GM11168 (cell line): ENCODE measurements at regions not wholly inside any gene's neighbourhood (a gene's known extent, or its start where the extent isn't known, plus 50 kb on each side); places are given as distances from the start of the nearest gene placed in this dataset.
"Not testable (repeated sequence)": the region's sequence is repeated elsewhere in the genome, so short reads cannot be mapped to it uniquely, and the experiment has no call there.

Experiments
- in situ Hi-C: fragments of 300-500 bp; cut with MboI; formaldehyde crosslinking; loops from one replicate; pipeline ENCODE4 v1.12.0; 2022; ENCODE audit warnings: low sequenced_read_pairs; ENCODE audit not compliant: unreplicated experiment

GRCh38 chr5:66407765-66408164 is 188.4 kb upstream of the MAST4 start:
- in situ Hi-C loops, result no loop called here

DNA sequence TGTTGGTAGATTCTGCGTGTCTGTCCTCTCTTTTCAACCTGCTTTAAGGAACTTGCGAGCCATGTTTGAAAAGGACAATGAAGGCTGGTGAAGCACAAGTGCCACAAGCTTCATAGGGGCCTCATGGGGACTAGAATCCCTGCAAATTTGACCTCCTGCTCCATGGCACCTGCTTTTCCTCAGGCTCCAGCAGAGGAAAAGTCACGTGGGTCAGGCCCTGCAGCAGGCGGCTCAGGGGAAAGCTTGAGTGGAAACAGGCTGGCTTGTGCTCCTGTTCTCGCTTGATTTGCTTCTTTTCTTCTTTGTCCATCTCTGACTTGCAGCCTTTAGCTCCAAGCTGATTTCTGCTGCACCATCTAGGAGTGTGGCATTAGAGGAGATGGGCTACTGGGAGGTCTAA is 187.6 kb upstream of the MAST4 start:
- in situ Hi-C loops, result no loop called here

- in situ Hi-C loops, result no loop called here
These were observed 186.1 kb upstream of the MAST4 start for GRCh38 chr5:66410122-66410521.

DNA sequence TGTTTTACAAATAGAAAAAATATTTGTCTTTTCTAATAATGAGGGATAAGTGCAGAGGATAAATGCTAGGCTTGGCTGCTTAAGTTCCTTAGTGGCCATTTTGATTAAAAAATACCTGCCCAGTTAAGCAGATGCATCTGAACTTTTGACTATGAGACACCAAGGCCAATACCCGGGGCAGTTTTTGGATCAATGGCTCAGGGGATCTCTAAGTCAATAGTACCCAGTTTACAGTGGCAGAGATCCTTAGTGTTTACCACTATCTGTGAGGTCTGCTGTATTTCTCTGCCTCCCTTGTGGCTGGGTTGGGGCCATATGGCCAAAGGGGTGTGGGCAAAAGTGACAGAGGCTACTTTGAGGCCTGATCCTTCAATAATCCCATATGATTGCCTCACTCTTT is 184.5 kb upstream of the MAST4 start:
- in situ Hi-C loops, result no loop called here

DNA sequence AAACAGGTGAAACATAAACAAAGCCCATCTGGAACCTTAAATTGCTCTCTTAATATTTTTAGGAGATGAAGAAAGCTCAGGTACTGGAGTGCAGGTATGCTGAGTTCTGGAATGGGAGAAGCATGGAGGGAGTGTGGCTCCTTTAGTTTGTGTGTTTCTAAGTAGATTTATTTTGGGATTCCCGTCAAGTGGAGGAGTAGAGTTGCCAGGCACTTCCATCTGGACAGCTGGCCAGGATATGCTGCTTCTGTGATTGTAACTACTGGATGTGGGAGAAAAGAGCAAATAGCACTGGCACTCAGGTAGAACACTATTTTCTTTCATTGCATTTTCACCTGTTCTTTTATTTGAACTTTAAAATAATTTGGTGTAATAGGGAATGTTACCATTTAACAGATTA is 182.3 kb upstream of the MAST4 start:
- in situ Hi-C loops, result no loop called here

DNA sequence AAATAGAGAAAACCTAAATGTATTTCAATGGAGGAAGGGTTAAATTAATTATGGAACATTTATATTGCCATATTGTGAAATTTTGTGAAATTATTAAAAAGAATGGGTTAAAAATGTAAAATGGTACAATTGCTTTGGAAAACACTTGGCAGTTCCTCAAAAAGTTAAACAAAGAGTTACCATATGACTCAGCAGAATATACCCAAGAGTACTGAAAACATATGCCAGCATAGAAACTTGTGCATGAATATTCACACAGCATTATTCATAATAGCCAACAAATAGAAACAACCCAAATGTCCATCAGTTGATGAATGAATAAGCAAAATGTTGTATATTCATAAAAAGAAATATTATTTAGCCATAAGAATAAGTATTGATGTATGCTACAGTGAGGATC is 181.0 kb upstream of the MAST4 start:
- in situ Hi-C loops, result no loop called here

GRCh38 chr5:66416698-66417097 is 179.5 kb upstream of the MAST4 start:
- in situ Hi-C loops, result no loop called here

- in situ Hi-C loops, result no loop called here
These were observed 178.4 kb upstream of the MAST4 start for GRCh38 chr5:66417781-66418180.

GRCh38 chr5:66423484-66423883 is 172.7 kb upstream of the MAST4 start:
- in situ Hi-C loops, result no loop called here

DNA sequence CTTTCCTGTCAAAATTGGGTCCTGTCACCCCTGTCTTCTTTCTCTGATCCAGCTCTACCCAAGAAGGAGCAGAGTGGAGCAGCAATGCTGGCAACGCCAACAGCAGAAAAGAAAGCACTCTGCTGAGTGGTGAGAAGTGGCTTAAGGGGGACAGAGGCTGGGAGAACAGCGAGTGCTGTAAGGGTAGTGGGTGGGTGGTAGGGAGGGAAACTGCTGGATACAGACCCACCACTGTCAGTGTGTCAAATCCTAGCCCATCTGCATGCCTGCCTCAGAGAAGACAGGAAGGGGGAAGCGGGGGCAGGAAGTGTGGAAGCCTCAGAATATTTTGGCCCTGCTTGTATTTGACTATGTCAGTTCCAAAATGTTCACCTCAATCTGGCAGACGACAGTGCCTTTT is 170.4 kb upstream of the MAST4 start:
- in situ Hi-C loops, result no loop called here

DNA sequence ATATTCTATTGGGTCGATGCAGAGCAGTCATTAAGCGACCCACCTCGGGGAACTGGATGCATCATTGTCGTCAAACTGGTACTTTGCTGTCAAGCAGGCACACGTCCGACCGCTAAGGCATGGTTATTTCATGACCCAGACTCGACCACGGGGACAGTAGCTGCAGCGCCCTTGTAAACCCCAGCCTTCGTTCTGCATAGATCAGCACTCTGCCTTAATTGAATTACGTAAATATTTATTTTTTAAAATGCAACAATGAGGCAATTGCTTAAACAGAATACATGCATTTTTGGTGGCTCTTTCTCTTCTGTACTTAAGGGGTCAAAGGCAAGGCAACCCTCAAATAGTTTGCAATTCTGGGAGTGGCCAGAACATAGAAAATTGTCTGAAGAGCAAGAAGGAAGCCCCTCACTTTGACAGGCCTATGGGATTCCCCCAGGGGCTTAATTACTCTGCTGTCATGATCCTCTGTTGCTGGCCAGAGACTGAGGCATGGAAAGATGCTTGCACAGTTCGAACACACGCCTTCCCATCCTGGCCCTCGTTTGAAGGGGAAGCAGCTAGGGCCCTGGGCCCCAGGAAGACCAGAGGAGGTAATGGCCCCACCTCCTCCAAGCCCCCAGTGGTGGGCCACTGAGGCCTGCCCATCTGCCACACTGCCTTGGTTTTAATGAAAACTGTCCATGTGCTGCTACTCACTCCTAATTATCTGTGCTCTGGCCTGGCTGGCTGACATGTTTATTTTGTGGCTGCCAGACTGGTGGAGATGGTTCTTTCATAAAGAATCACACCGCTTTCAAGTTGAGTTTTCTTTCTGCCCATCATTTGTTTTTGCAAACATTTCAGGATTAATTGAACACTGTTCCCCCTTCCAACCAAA is 169.7 kb upstream of the MAST4 start:
- in situ Hi-C loops, result no loop called here

DNA sequence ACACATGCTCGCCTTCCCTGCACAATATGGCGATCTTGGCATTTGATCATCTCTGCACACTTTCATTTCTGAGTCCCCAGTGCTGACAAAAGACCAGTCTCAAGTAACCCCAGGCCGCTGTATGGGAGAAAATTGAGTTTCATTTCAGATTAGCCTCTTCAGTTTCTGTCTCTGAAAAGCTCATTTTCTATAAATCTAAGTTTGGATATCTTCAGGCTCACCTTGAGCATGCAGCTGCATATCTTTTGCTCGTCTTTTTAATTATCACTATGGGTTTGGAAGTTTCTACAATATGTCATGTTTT is 169.1 kb upstream of the MAST4 start:
- in situ Hi-C loops, result no loop called here

GRCh38 chr5:66436721-66437120 is 159.5 kb upstream of the MAST4 start:
- in situ Hi-C loops, result no loop called here

GRCh38 chr5:66438087-66438486 is 158.1 kb upstream of the MAST4 start:
- in situ Hi-C loops, result no loop called here

DNA sequence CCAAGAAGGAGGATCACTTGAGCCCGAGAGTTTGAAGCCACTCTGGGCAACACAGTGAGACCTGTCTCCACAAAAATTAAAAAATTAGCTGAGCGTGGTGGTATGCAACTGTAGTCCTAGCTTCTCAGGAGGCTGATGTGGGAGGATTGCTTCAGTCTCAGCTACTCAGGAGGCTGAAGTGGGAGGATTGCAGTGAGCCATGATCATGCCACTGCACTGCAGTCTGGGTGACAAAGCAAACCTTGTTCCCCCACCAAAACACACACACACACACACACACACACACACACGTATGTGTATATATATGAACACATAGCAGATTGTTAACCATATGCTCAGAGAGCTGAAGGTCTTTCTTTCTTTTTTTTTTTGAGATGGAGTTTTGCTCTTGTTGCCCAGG is 157.5 kb upstream of the MAST4 start:
- in situ Hi-C loops, result no loop called here

DNA sequence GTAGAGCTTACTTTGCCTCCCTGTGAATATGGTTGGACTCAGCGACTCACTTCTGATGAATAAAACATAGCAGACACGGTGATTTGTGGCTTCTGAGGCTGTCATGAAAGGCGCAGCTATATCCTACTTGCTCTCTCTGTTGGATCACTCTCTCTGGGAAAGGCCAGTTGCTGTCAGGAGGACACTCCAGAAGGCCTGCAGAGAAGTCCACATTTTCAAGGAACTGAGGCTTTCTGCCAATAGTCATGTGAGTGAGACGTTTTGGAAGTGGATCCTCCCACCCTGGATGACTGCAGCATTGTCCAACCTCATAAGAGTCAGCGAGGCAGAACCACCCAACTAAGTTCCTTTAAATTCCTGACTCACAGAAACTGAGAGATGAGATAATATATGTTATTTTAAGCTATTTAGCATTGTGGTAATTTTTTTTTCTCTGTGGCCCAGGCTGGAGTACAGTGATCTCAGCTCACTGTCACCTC is 156.0 kb upstream of the MAST4 start:
- in situ Hi-C loops, result no loop called here

DNA sequence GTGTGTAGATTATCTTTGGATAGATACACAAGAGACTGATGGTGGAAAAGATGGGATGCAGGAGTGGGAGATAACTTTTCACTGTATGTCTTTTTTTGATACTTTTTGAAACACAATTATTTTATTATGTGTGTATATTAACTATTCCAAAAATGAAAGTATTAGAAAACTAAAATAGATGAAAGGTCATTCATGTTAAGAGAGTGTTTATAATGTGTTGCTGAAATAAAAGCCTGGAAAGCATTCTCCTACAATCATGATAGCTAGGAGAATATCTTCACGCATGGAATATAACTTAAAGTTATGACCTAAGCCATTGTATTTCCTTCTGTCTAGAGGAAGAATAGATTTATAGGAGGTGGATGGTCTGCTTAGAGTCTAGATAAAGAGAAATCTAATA is 154.8 kb upstream of the MAST4 start:
- in situ Hi-C loops, result no loop called here

DNA sequence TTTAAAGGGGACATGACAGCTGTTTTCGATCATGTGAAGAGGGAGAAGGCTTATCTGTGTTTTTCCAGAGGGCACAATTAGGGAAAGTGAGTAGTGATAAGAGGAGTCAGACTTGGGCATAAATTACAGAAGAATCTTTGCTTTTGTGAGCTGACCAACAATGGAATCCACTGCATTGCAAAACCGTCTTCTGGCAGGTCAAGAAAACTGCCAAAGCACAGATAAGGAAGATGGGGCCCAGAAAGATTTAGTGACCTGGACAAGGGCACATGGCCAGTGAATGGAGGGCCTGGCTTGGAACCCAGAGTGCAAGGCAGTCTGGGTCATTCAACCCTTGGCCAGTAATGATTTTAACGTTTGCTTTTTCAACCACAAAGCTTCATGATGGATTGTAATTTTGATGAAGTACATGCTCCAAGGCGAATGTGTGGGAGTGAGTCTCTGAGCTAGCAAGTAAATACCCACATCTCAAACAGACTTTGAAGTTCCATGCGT is 153.2 kb upstream of the MAST4 start:
- in situ Hi-C loops, result no loop called here

- in situ Hi-C loops, result no loop called here
These were observed 152.6 kb upstream of the MAST4 start for GRCh38 chr5:66443462-66444130.

DNA sequence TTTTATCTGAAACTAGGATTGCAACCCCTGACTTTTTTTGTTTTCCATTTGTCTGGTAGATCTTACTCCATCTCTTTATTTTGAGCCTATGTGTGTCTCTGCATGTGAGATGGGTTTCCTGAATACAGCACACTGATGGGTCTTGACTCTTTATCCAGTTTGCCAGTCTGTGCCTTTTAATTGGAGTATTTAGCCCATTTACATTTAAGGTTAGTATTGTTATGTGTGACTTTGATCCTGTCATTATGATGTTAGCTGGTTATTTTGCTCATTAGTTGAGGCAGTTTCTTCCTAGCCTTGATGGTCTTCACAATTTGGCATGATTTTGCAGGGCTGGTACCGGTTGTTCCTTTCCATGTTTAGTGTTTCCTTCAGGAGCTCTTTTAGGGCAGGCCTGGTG is 148.1 kb upstream of the MAST4 start:
- in situ Hi-C loops, result not testable (repeated sequence)

- in situ Hi-C loops, result no loop called here
These were observed 146.0 kb upstream of the MAST4 start for GRCh38 chr5:66450237-66450636.

- in situ Hi-C loops, result no loop called here
These were observed 145.2 kb upstream of the MAST4 start for GRCh38 chr5:66450988-66451387.
